Fibroblast of the aortic adventitia (primary cell): ENCODE measurements at regions not wholly inside any gene's neighbourhood (a gene's known extent, or its start where the extent isn't known, plus 50 kb on each side); places are given as distances from the start of the nearest gene placed in this dataset. TPM values are rescaled to one million over a fixed set of nuclear protein-coding genes. Genes with fewer than 3 reads are reported as not detected.

Source experiments
- small RNA-seq: library from RNA; depleted of rRNA; stranded (forward); fragments of <200 nt; gene quantifications from one replicate; pipeline ENCODE3, GENCODE V24; 2012

Small RNAs in the stretch of these regions (small RNA-seq; reads per million reads assigned to genes)
- not detected for gene AC023232.1
